PC-9 (cell line): ENCODE measurements at regions not wholly inside any gene's neighbourhood (a gene's known extent, or its start where the extent isn't known, plus 50 kb on each side); places are given as distances from the start of the nearest gene placed in this dataset.

Experiments
- CTCF ChIP-seq: fragments of 200-600 bp; sonication (generic); conservative IDR thresholded peaks from 2 replicates; pipeline ENCODE4 v1.6.1; 2017; ENCODE audit warnings: mixed run types, antibody characterized with exemption, mild to moderate bottlenecking, moderate library complexity
- EZH2 ChIP-seq: fragments of 200-600 bp; sonication (generic); IDR thresholded peaks from 2 replicates; pipeline ENCODE4 v1.8.0; 2017; ENCODE audit warnings: antibody characterized with exemption, low read depth

GRCh38 chr18:44028109-44028508 lies 652.6 kb upstream of the SETBP1 start:
- TF ChIP-seq CTCF (no peak), EZH2 (no peak)
